HepG2 (cell line): ENCODE measurements at regions not wholly inside any gene's neighbourhood (a gene's known extent, or its start where the extent isn't known, plus 50 kb on each side); places are given as distances from the start of the nearest gene placed in this dataset.

ENCODE experiments used
- ATAC-seq: fragments of 200-7000 bp; cut with Tn5 transposase; 3 replicates; pipeline ENCODE4 v1.9.1; 2020; ENCODE audit warnings: mild to moderate bottlenecking, moderate library complexity
- BruUV-seq: library from RNA; stranded (reverse); fragments of 400-500 nt; replicated peaks from 2 replicates; lab custom pipeline; 2021; lab: Mats Ljungman, UMichigan
- CTCF ChIA-PET: fragments of 300-600 bp; formaldehyde crosslinking; extraction: SDS; loops from one replicate; lab custom pipeline; 2021; ENCODE audit warnings: low total read pairs, inconsistent platforms, low intra/inter-chr PET ratio; lab: Yijun Ruan, JAX
- POLR2A ChIA-PET: fragments of 350-600 bp; sonication (Branson Sonifier 250); formaldehyde crosslinking; loops from one replicate; lab custom pipeline; 2020; ENCODE audit warnings: antibody characterized with exemption, inconsistent platforms; lab: Yijun Ruan, JAX
- DNase-seq: peaks from one replicate; pipeline ENCODE4 v3.0.0-alpha.2; 2015; ENCODE audit warnings: low spot score
- FAIRE-seq: peaks from 3 replicates; lab custom pipeline; 2011; peaks lifted over from hg19 to GRCh38; lab: Jason Lieb, UNC
- H2AFZ ChIP-seq: one replicate; pipeline ENCODE4 v1.6.1; 2011; ENCODE audit warnings: low read length, inconsistent platforms
- H3K27ac ChIP-seq: fragments of 300-600 bp; 3 replicates; pipeline ENCODE4 v1.8.0; 2011; ENCODE audit warnings: mixed run types, mild to moderate bottlenecking, mixed read lengths, low read length, inconsistent platforms; ENCODE audit not compliant: insufficient read depth; ENCODE audit errors: extremely low read length
- H3K27me3 ChIP-seq, 2 experiments: fragments of 200-600 bp in 1 of 2; 2 replicates in 1 of 2; 3 replicates in 1 of 2; pipeline versions ENCODE4 v1.6.0 to v1.8.0; 2011; ENCODE audit warnings: low read length in 2 of 2, mild to moderate bottlenecking in 2 of 2, moderate library complexity in 2 of 2, inconsistent platforms in 1 of 2; ENCODE audit not compliant: insufficient read depth in 2 of 2, control insufficient read depth in 1 of 2
- H3K36me3 ChIP-seq, 2 experiments: fragments of 200-600 bp in 1 of 2; replicated peaks in 1 of 2; 2 replicates in 1 of 2; 3 replicates in 1 of 2; pipeline versions ENCODE4 v1.5.1 to v1.8.0; 2011; ENCODE audit warnings: low read length in 2 of 2, inconsistent platforms in 1 of 2; ENCODE audit not compliant: insufficient read depth in 2 of 2, control insufficient read depth in 1 of 2
- H3K4me1 ChIP-seq: 2 replicates; pipeline ENCODE4 v1.5.1; 2012; ENCODE audit warnings: low read length, inconsistent platforms; ENCODE audit not compliant: insufficient read depth
- H3K4me2 ChIP-seq: 2 replicates; pipeline ENCODE4 v1.6.0; 2011; ENCODE audit warnings: low read depth, low read length, inconsistent platforms
- H3K4me3 ChIP-seq, 3 experiments: fragments of 200-600 bp in 1 of 3; sonication (generic), shearing (Covaris generic) in 1 of 3; replicated peaks in 1 of 3; 2 replicates each; pipeline ENCODE4 v1.5.1; 2011 to 2016; ENCODE audit warnings: low read length in 3 of 3, inconsistent platforms in 2 of 3, low read depth in 2 of 3, mild to moderate bottlenecking in 2 of 3, control low read depth in 1 of 3, mixed read lengths in 1 of 3; ENCODE audit not compliant: insufficient read depth in 1 of 3
- H3K79me2 ChIP-seq: one replicate; pipeline ENCODE4 v1.6.1; 2011; ENCODE audit warnings: low read length, inconsistent platforms; ENCODE audit not compliant: insufficient read depth
- H3K9ac ChIP-seq: 2 replicates; pipeline ENCODE4 v1.6.0; 2011; ENCODE audit warnings: mild to moderate bottlenecking, low read depth, low read length, inconsistent platforms; ENCODE audit not compliant: insufficient read depth
- H3K9me3 ChIP-seq: 2 replicates; pipeline ENCODE4 v1.5.1; 2012; ENCODE audit warnings: mild to moderate bottlenecking, low read length
- H4K20me1 ChIP-seq: 2 replicates; pipeline ENCODE4 v1.6.0; 2011; ENCODE audit warnings: inconsistent platforms, mild to moderate bottlenecking, low read length, moderate library complexity; ENCODE audit not compliant: insufficient read depth
- ARHGAP35 ChIP-seq: sonication (generic); formaldehyde crosslinking; IDR thresholded peaks from 2 replicates; pipeline ENCODE4 v1.9.0; 2022; ENCODE audit warnings: mild to moderate bottlenecking, inconsistent platforms, moderate library complexity, missing genetic modification reagents, borderline replicate concordance
- E2F1 ChIP-seq: sonication (generic); formaldehyde crosslinking; IDR thresholded peaks from 2 replicates; pipeline ENCODE4 v1.5.0; 2020; ENCODE audit warnings: missing genetic modification reagents
- GATA4 ChIP-seq: sonication (generic); IDR thresholded peaks from 2 replicates; pipeline ENCODE4 v1.6.1; 2016; ENCODE audit warnings: antibody characterized with exemption, low read depth, borderline replicate concordance
- HMGA1 ChIP-seq: sonication (generic); formaldehyde crosslinking; conservative IDR thresholded peaks from 2 replicates; pipeline ENCODE4 v1.4.0; 2020; ENCODE audit warnings: missing genetic modification reagents
- TAF15 ChIP-seq: fragments of 200-400 bp; formaldehyde crosslinking; IDR thresholded peaks from one replicate; pipeline ENCODE4 v1.6.1; 2018; ENCODE audit warnings: mild to moderate bottlenecking, low read depth, low read length; ENCODE audit not compliant: poor library complexity, severe bottlenecking
- THAP8 ChIP-seq: sonication (generic); formaldehyde crosslinking; IDR thresholded peaks from 2 replicates; pipeline ENCODE4 v1.5.1; 2020; ENCODE audit warnings: missing genetic modification reagents, mild to moderate bottlenecking, borderline replicate concordance
- ZBTB7A ChIP-seq: sonication (generic); formaldehyde crosslinking; IDR thresholded peaks from 2 replicates; pipeline ENCODE4 v1.8.0; 2022; ENCODE audit warnings: mild to moderate bottlenecking, missing genetic modification reagents
- ZFP90 ChIP-seq: sonication (generic); formaldehyde crosslinking; IDR thresholded peaks from 2 replicates; pipeline ENCODE4 v1.8.0; 2022; ENCODE audit warnings: missing genetic modification reagents, mild to moderate bottlenecking, inconsistent platforms, borderline replicate concordance
- ZNF326 ChIP-seq: sonication (generic); formaldehyde crosslinking; IDR thresholded peaks from 2 replicates; pipeline ENCODE4 v1.4.0; 2020; ENCODE audit warnings: missing genetic modification reagents, borderline replicate concordance
- ZNF547 ChIP-seq: sonication (generic); formaldehyde crosslinking; IDR thresholded peaks from 2 replicates; pipeline ENCODE4 v1.5.1; 2020; ENCODE audit warnings: mild to moderate bottlenecking, missing genetic modification reagents
- ZNF687 ChIP-seq: sonication (generic); formaldehyde crosslinking; IDR thresholded peaks from 2 replicates; pipeline ENCODE4 v1.5.1; 2020; ENCODE audit warnings: mild to moderate bottlenecking, missing genetic modification reagents, moderate library complexity
- ZNF781 ChIP-seq: sonication (generic); formaldehyde crosslinking; IDR thresholded peaks from 2 replicates; pipeline ENCODE4 v1.5.1; 2020; ENCODE audit warnings: borderline replicate concordance, mild to moderate bottlenecking, missing genetic modification reagents; ENCODE audit errors: not compliant biosample characterization
- WGBS: methylation state at CpG from one replicate; pipeline ENCODE4 v1.1.6; 2017; ENCODE audit warnings: low lambda C conversion rate; 5-methylcytosine and 5-hydroxymethylcytosine counted together
- in situ Hi-C: cut with HindIII; loops from 2 replicates; pipeline ENCODE4 v1.10.0; 2017; ENCODE audit warnings: low pct_unique_long_range_greater_than_20kb; ENCODE audit not compliant: extremely low pct_ligation_motif_present
- intact Hi-C: fragments of 100-400 bp; cut with micrococcal nuclease; formaldehyde crosslinking; loops from one replicate; pipeline ENCODE4 v1.10.0; 2022; ENCODE audit not compliant: unreplicated experiment

DNA sequence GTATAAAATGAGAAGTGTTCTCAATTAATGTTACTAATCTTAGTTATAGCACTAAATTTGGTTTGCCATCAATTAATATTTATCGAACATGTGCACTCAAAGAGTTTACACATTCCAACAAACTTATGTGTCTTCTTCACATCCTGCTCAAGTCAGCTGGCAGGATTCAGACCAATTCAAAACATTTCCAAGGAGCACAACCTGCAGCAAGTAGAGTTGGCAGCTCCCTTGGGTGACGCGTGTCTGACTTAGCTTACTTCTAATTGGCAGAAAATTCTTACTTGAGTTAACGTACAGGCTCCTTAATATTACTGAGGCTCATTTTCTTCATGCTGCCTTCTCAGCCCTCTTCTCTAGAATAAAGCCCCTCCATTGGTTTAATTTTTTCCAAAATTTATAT lies 110.4 kb upstream of the PFN2 start:
- H3K4me2 ChIP-seq, result no peak overlapping the region
- no peaks in the 10 kb centered on the region for H3K79me2 ChIP-seq
- H2AFZ ChIP-seq, result no peak overlapping the region
- no peaks in the 10 kb centered on the region for H3K36me3 ChIP-seq
- no TSS peak for BruUV-seq
- in situ Hi-C loops, result no loop called here
- FAIRE-seq (no peak), DNase-seq (no peak), ATAC-seq (no peak)
- H3K9ac ChIP-seq, result no peak overlapping the region
- no peak overlapping the region for H3K27ac ChIP-seq
- no peak overlapping the region for H3K4me3 ChIP-seq
- CTCF ChIA-PET, result no interaction called here
- TF ChIP-seq HMGA1 (CRISPR knock-in tag), result no peak
- no peak for TF ChIP-seq ARHGAP35
- TF ChIP-seq GATA4, result no peak
- TF ChIP-seq ZBTB7A, result no peak
- no peaks in the 10 kb centered on the region for H3K27me3 ChIP-seq
- POLR2A ChIA-PET, result no interaction called here
- peaks cover 7% of the 10 kb centered on the region; the same call in 1 of the 2 replicates for H3K9me3 ChIP-seq
- H4K20me1 ChIP-seq, result no peaks in the 10 kb centered on the region
- no peaks in the 10 kb centered on the region for H3K4me1 ChIP-seq
- intact Hi-C loops, result no loop called here
- 89% methylated on average over 4 of the region's 4 CpGs for WGBS

GRCh38 chr3:150080058-150080730 lies 109.5 kb upstream of the PFN2 start:
- ChIA-PET POLR2A (no interaction called here), CTCF (no interaction called here)
- ATAC-seq (no peak), FAIRE-seq (no peak), DNase-seq (no peak)
- Histone ChIP-seq H3K9me3 (peaks cover 8% of the 10 kb centered on the region; the same call in 1 of the 2 replicates), H3K4me3 (no peak overlapping the region), H2AFZ (no peak overlapping the region), H3K79me2 (no peaks in the 10 kb centered on the region), H3K9ac (no peak overlapping the region), H3K4me2 (no peak overlapping the region), H3K36me3 (no peaks in the 10 kb centered on the region), H3K4me1 (no peaks in the 10 kb centered on the region), H3K27ac (no peak overlapping the region), H4K20me1 (no peaks in the 10 kb centered on the region), H3K27me3 (0 out of 5 replicates have a peak, but pooled peaks cover 0 to 2% of the 10 kb centered on the region in 2 experiments)
- in situ Hi-C loops, result no loop called here
- intact Hi-C loops, result no loop called here
- 19% methylated on average over 4 of the region's 4 CpGs for WGBS
- BruUV-seq, result no TSS peak
- TF ChIP-seq THAP8 (no peak), ZNF687 (CRISPR knock-in tag) (no peak), ZFP90 (no peak), E2F1 (CRISPR knock-in tag) (no peak), TAF15 (no peak), ZNF781 (no peak), ZNF547 (CRISPR knock-in tag) (no peak), ZNF326 (no peak)
